Pancreas (tissue), 10 donors: ENCODE measurements at regions not wholly inside any gene's neighbourhood (a gene's known extent, or its start where the extent isn't known, plus 50 kb on each side); places are given as distances from the start of the nearest gene placed in this dataset.

Experiments used
- ATAC-seq, 4 donors: fragments of 200-7000 bp; cut with Tn5 transposase; one replicate each; pipeline versions ENCODE4 v1.8.0 to v1.9.1; 2020; ENCODE audit warnings: mild to moderate bottlenecking in 4 of 4, moderate library complexity in 4 of 4
- DNase-seq, 6 donors: peaks; one replicate each; pipeline ENCODE4 v3.0.0-alpha.2; 2020
- FAIRE-seq: peaks from 2 replicates; lab custom pipeline; 2012; peaks lifted over from hg19 to GRCh38; lab: Jason Lieb, UNC
- H3K27ac ChIP-seq, 4 donors: fragments of 200-600 bp; sonication (generic); 1 replicate in 3 of 4; 2 replicates in 1 of 4; pipeline versions ENCODE4 v1.5.0 to v1.8.0; 2020
- H3K27me3 ChIP-seq, 4 donors: fragments of 200-600 bp; one replicate each; pipeline ENCODE4 v1.8.0; 2021
- H3K36me3 ChIP-seq, 3 donors: fragments of 200-600 bp; sonication (generic) in 1 of 3; one replicate each; pipeline versions ENCODE4 v1.5.0 to v1.8.0; 2020 to 2021
- H3K4me1 ChIP-seq, 3 donors: fragments of 200-600 bp; one replicate each; pipeline ENCODE4 v1.8.0; 2021
- H3K4me3 ChIP-seq, 4 donors: fragments of 200-600 bp; sonication (generic) in 2 of 4; one replicate each; pipeline versions ENCODE4 v1.5.0 to v1.8.0; 2020 to 2021
- H3K9me3 ChIP-seq, 4 donors: fragments of 200-600 bp; one replicate each; pipeline ENCODE4 v1.8.0; 2021
- WGBS, 2 donors: extraction: QIAGEN DNeasy Blood & Tissue Kit; methylation state at CpG; one replicate each; pipeline ENCODE4 v1.1.7; 2013; 5-methylcytosine and 5-hydroxymethylcytosine counted together
- intact Hi-C, 3 donors: fragments of 100-400 bp; cut with DNase I; formaldehyde crosslinking; loops; one replicate each; pipeline versions ENCODE4 v1.11.1 to v1.14.2; 2022
- TF ChIP-seq, protein P1 (sequence below), 4 donors: fragments of 200-600 bp; sonication (generic) in 3 of 4; IDR thresholded peaks; one replicate each; pipeline versions ENCODE4 v1.5.0 to v1.8.0; 2021; ENCODE audit warnings: antibody characterized with exemption in 4 of 4
- donor health status: healthy with polysubstance abuse.
- donor health status: DM: no; HTN: no; CAD: no; lungs with moderate emphysema.
- donor health status: DM: no; HTN: no; CAD: no.
- donor health status: control.
- donor health status: control.
- donor health status: Bipolar disorder and iron deficiency.
- donor health status: DM: yes; HTN: yes; CAD: no.
- donor health status: DM: no; HTN: no; CAD: no.
- donor health status: DM: no; HTN: no; CAD: no.
- donor health status: DM: yes; HTN: yes; CAD: no.

DNA sequence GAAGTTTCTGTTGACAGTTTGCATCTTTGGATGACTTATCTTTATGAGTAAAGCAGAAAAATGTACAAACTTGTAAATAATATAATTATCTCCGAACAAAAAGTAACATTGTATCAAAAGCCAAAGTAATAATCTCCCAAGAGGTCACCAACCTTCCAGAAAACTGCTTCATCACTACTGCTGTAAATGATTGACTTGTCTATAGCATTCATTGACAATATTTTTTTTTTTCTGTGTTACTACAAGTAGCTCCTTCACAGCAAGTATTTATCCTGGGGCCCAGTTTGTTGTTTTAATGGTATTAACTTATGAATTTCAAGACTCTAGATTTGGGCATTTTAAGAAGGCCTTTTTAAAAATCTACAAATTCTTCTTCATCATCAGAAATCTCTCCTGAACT is 242.4 kb downstream of the KLF12 start:
- Histone ChIP-seq H3K4me1 (no peaks in the 10 kb centered on the region), H3K9me3 (no peaks in the 10 kb centered on the region), H3K27ac (no peak overlapping the region), H3K27me3 (no peaks in the 10 kb centered on the region), H3K36me3 (no peaks in the 10 kb centered on the region), H3K4me3 (no peak overlapping the region)
- intact Hi-C loops = no loop called here
- DNase-seq (no peak), ATAC-seq (no peak), FAIRE-seq (no peak)
- TF ChIP-seq, protein P1, sequence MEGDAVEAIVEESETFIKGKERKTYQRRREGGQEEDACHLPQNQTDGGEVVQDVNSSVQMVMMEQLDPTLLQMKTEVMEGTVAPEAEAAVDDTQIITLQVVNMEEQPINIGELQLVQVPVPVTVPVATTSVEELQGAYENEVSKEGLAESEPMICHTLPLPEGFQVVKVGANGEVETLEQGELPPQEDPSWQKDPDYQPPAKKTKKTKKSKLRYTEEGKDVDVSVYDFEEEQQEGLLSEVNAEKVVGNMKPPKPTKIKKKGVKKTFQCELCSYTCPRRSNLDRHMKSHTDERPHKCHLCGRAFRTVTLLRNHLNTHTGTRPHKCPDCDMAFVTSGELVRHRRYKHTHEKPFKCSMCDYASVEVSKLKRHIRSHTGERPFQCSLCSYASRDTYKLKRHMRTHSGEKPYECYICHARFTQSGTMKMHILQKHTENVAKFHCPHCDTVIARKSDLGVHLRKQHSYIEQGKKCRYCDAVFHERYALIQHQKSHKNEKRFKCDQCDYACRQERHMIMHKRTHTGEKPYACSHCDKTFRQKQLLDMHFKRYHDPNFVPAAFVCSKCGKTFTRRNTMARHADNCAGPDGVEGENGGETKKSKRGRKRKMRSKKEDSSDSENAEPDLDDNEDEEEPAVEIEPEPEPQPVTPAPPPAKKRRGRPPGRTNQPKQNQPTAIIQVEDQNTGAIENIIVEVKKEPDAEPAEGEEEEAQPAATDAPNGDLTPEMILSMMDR (IDR thresholded peaks at IDR 0.05) = no peak
- WGBS, 2 donors = 36 to 48% methylated on average over 1 of the region's 1 CpG

DNA sequence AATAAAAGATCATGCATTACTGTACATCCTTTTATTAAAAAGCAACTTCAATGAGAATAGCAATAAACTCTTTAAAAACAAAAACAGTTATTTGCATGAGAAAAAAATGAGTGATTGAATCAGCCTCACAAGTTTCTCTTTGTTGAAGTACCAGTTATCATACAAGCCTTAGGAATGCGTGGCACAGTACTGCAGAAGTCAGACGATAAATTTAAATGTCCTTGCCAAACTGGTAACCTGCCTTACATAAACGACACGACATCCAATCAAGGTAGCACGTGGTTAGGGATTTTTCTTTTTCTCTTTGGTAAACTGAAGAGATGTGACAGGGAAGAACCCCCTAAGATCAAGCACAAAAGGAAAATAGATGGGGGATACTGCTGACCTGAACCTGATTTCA is 251.0 kb downstream of the KLF12 start:
- intact Hi-C loops = no loop called here
- Histone ChIP-seq H3K36me3 (no peaks in the 10 kb centered on the region), H3K27ac (no peak overlapping the region), H3K4me3 (no peak overlapping the region), H3K9me3 (no peaks in the 10 kb centered on the region), H3K27me3 (no peaks in the 10 kb centered on the region), H3K4me1 (no peaks in the 10 kb centered on the region)
- TF ChIP-seq, protein P1 (IDR thresholded peaks at IDR 0.05) = no peak
- DNase-seq (no peak), ATAC-seq (no peak), FAIRE-seq (no peak)
- WGBS, 2 donors = 32 to 35% methylated on average over 5 of the region's 5 CpGs

GRCh38 chr13:73880365-73880764 is 253.8 kb downstream of the KLF12 start:
- DNase-seq (no peak), FAIRE-seq (no peak), ATAC-seq (no peak)
- no peaks in the 10 kb centered on the region for H3K36me3 ChIP-seq
- intact Hi-C loops = no loop called here
- no peak overlapping the region for H3K27ac ChIP-seq
- H3K9me3 ChIP-seq = no peaks in the 10 kb centered on the region
- no peaks in the 10 kb centered on the region for H3K27me3 ChIP-seq
- WGBS, 2 donors = 84 to 90% methylated on average over 3 of the region's 3 CpGs
- TF ChIP-seq, protein P1 (IDR thresholded peaks at IDR 0.05) = no peak
- no peaks in the 10 kb centered on the region for H3K4me1 ChIP-seq
- H3K4me3 ChIP-seq = no peak overlapping the region

- TF ChIP-seq, protein P1 (IDR thresholded peaks at IDR 0.05) = no peak
- Histone ChIP-seq H3K27ac (no peak overlapping the region), H3K4me1 (no peaks in the 10 kb centered on the region), H3K4me3 (no peak overlapping the region), H3K36me3 (no peaks in the 10 kb centered on the region), H3K27me3 (no peaks in the 10 kb centered on the region), H3K9me3 (no peaks in the 10 kb centered on the region)
- ATAC-seq (no peak), DNase-seq (no peak), FAIRE-seq (no peak)
- intact Hi-C loops = no loop called here
- WGBS, 2 donors = 43 to 54% methylated on average over 4 of the region's 4 CpGs
These were observed 254.7 kb downstream of the KLF12 start for GRCh38 chr13:73879346-73880015.

GRCh38 chr13:73877399-73877798 is 256.8 kb downstream of the KLF12 start:
- Histone ChIP-seq H3K4me3 (no peak overlapping the region), H3K9me3 (no peaks in the 10 kb centered on the region), H3K4me1 (no peaks in the 10 kb centered on the region), H3K27ac (no peak overlapping the region), H3K36me3 (no peaks in the 10 kb centered on the region), H3K27me3 (no peaks in the 10 kb centered on the region)
- no peak for DNase-seq
- TF ChIP-seq, protein P1 (IDR thresholded peaks at IDR 0.05) = no peak
- intact Hi-C loops = no loop called here
- no peak for FAIRE-seq
- ATAC-seq = no peak
